Ishikawa (cell line): ENCODE measurements at regions not wholly inside any gene's neighbourhood (a gene's known extent, or its start where the extent isn't known, plus 50 kb on each side); places are given as distances from the start of the nearest gene placed in this dataset.

Source experiments
- CEBPB ChIP-seq: IDR thresholded peaks from 2 replicates; pipeline ENCODE4 v1.6.1; 2012
- CREB1 ChIP-seq: IDR thresholded peaks from 2 replicates; pipeline ENCODE4 v1.6.1; 2012; ENCODE audit warnings: low read depth
- EGR1 ChIP-seq: IDR thresholded peaks from 2 replicates; pipeline ENCODE4 v1.6.1; 2012
- EP300 ChIP-seq: IDR thresholded peaks from 2 replicates; pipeline ENCODE4 v1.6.1; 2012; ENCODE audit warnings: borderline replicate concordance
- FOXM1 ChIP-seq: IDR thresholded peaks from 2 replicates; pipeline ENCODE4 v1.6.1; 2012; ENCODE audit warnings: low read depth, borderline replicate concordance
- MAX ChIP-seq: IDR thresholded peaks from 2 replicates; pipeline ENCODE4 v1.6.1; 2012
- NFIC ChIP-seq: IDR thresholded peaks from 2 replicates; pipeline ENCODE4 v1.6.1; 2012
- RAD21 ChIP-seq: IDR thresholded peaks from 2 replicates; pipeline ENCODE4 v1.6.1; 2012; ENCODE audit warnings: low read depth
- REST ChIP-seq: IDR thresholded peaks from 2 replicates; pipeline ENCODE4 v1.6.1; 2012; ENCODE audit warnings: low read depth, mild to moderate bottlenecking
- TAF1 ChIP-seq: IDR thresholded peaks from 2 replicates; pipeline ENCODE4 v1.6.1; 2012; ENCODE audit warnings: low read depth, mild to moderate bottlenecking
- TCF12 ChIP-seq: IDR thresholded peaks from 2 replicates; pipeline ENCODE4 v1.6.1; 2012; ENCODE audit warnings: low read depth
- TEAD4 ChIP-seq: IDR thresholded peaks from 2 replicates; pipeline ENCODE4 v1.6.1; 2012
- USF1 ChIP-seq: IDR thresholded peaks from 2 replicates; pipeline ENCODE4 v1.6.1; 2012
- YY1 ChIP-seq: IDR thresholded peaks from 2 replicates; pipeline ENCODE4 v1.6.1; 2012; ENCODE audit warnings: low read depth
- ZBTB7A ChIP-seq: IDR thresholded peaks from 2 replicates; pipeline ENCODE4 v1.6.1; 2012; ENCODE audit warnings: low read depth

- TF ChIP-seq MAX, result no peak
- no peak for TF ChIP-seq NFIC
- TF ChIP-seq ZBTB7A, result no peak
- TF ChIP-seq CEBPB, result no peak
Observed at GRCh38 chr3:59467476-59467875, 417.7 kb upstream of the CFAP20DC start.

GRCh38 chr3:59464187-59464586 is 414.4 kb upstream of the CFAP20DC start:
- no peak for TF ChIP-seq TCF12
- no peak for TF ChIP-seq EGR1
- no peak for TF ChIP-seq EP300
- TF ChIP-seq FOXM1, result no peak
- no peak for TF ChIP-seq YY1
- no peak for TF ChIP-seq CEBPB
- no peak for TF ChIP-seq CREB1
- no peak for TF ChIP-seq MAX
- no peak for TF ChIP-seq REST
- no peak for TF ChIP-seq TEAD4
- no peak for TF ChIP-seq TAF1
- TF ChIP-seq NFIC, result no peak

- TF ChIP-seq ZBTB7A (no peak), FOXM1 (no peak), NFIC (no peak), TCF12 (no peak), YY1 (no peak), EGR1 (no peak), MAX (no peak), RAD21 (no peak), CREB1 (no peak), TAF1 (no peak), EP300 (no peak), CEBPB (no peak), REST (no peak), TEAD4 (no peak), USF1 (no peak)
Observed at GRCh38 chr3:59463253-59463652, 413.4 kb upstream of the CFAP20DC start.

- no peak for TF ChIP-seq YY1
- no peak for TF ChIP-seq REST
- TF ChIP-seq TCF12, result no peak
- TF ChIP-seq CEBPB, result no peak
- TF ChIP-seq CREB1, result no peak
- no peak for TF ChIP-seq EGR1
- no peak for TF ChIP-seq USF1
Observed at GRCh38 chr3:59460068-59460467, 410.2 kb upstream of the CFAP20DC start.

- no peak for TF ChIP-seq CREB1
- TF ChIP-seq EGR1, result no peak
- no peak for TF ChIP-seq NFIC
- TF ChIP-seq REST, result no peak
- TF ChIP-seq TCF12, result no peak
- TF ChIP-seq USF1, result no peak
- no peak for TF ChIP-seq FOXM1
- TF ChIP-seq ZBTB7A, result no peak
Observed at GRCh38 chr3:59456852-59457485, 407.1 kb upstream of the CFAP20DC start.
